PFSK-1 (cell line): ENCODE measurements at regions not wholly inside any gene's neighbourhood (a gene's known extent, or its start where the extent isn't known, plus 50 kb on each side); places are given as distances from the start of the nearest gene placed in this dataset.

Experiments used
- FOXP2 ChIP-seq: optimal IDR thresholded peaks from 2 replicates; pipeline ENCODE3; 2011; ENCODE audit warnings: borderline replicate concordance, control low read depth, inconsistent platforms; ENCODE audit not compliant: insufficient read depth; ENCODE audit errors: extremely low read length, extremely low read depth
- POLR2AphosphoS5 ChIP-seq: IDR thresholded peaks from 2 replicates; pipeline ENCODE4 v1.6.1; 2012; ENCODE audit warnings: low read depth, mild to moderate bottlenecking, control low read depth, low read length, moderate library complexity
- SIN3A ChIP-seq: IDR thresholded peaks from 2 replicates; pipeline ENCODE4 v1.6.1; 2012; ENCODE audit warnings: mild to moderate bottlenecking, low read length, moderate library complexity, borderline replicate concordance; ENCODE audit not compliant: insufficient read depth
- TAF1 ChIP-seq: IDR thresholded peaks from 2 replicates; pipeline ENCODE4 v1.6.1; 2012; ENCODE audit warnings: low read length, control low read depth, borderline replicate concordance; ENCODE audit not compliant: insufficient read depth
- TF ChIP-seq, protein P1 (sequence below), 2 experiments: IDR thresholded peaks; 2 replicates each; pipeline versions ENCODE4 v1.6.1 to v1.8.0; 2011 to 2012; ENCODE audit warnings: low read depth in 2 of 2, low read length in 2 of 2, control low read depth in 1 of 2, inconsistent platforms in 1 of 2, mild to moderate bottlenecking in 1 of 2, moderate library complexity in 1 of 2; ENCODE audit not compliant: insufficient read depth in 1 of 2

- TF ChIP-seq FOXP2 (no peak), POLR2AphosphoS5 (no peak), SIN3A (no peak), TAF1 (no peak)
- TF ChIP-seq, protein P1, sequence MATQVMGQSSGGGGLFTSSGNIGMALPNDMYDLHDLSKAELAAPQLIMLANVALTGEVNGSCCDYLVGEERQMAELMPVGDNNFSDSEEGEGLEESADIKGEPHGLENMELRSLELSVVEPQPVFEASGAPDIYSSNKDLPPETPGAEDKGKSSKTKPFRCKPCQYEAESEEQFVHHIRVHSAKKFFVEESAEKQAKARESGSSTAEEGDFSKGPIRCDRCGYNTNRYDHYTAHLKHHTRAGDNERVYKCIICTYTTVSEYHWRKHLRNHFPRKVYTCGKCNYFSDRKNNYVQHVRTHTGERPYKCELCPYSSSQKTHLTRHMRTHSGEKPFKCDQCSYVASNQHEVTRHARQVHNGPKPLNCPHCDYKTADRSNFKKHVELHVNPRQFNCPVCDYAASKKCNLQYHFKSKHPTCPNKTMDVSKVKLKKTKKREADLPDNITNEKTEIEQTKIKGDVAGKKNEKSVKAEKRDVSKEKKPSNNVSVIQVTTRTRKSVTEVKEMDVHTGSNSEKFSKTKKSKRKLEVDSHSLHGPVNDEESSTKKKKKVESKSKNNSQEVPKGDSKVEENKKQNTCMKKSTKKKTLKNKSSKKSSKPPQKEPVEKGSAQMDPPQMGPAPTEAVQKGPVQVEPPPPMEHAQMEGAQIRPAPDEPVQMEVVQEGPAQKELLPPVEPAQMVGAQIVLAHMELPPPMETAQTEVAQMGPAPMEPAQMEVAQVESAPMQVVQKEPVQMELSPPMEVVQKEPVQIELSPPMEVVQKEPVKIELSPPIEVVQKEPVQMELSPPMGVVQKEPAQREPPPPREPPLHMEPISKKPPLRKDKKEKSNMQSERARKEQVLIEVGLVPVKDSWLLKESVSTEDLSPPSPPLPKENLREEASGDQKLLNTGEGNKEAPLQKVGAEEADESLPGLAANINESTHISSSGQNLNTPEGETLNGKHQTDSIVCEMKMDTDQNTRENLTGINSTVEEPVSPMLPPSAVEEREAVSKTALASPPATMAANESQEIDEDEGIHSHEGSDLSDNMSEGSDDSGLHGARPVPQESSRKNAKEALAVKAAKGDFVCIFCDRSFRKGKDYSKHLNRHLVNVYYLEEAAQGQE (IDR thresholded peaks at IDR 0.05; ENCODE audit: insufficient read depth in 1 of 2, low read depth in 2 of 2, low read length in 2 of 2): no peak
Observed at GRCh38 chr4:128686810-128687209, 122.7 kb upstream of the JADE1 start.

DNA sequence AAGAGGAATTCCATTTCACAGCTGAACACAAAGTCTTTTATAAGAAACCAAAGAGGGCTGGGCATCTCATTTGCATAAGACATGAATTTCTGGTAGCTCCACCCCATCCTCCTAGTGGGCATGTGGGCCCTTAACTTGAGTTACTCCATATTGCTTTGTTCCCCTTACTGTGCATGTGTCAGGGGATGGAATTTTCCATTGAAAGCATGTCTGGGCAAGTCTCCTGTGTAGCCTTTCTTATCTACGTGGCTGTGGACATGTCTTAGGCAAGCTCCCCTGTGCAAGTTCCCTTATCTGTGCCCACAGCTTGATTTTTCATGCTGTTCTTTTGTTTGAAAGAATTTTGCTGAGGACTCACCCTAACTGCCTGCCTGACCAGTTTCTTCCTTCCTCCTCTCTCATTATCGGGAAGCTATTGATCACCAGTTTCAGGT lies 123.5 kb upstream of the JADE1 start:
- TF ChIP-seq FOXP2 (no peak), SIN3A (no peak), TAF1 (no peak), POLR2AphosphoS5 (no peak)
- TF ChIP-seq, protein P1 (IDR thresholded peaks at IDR 0.05; ENCODE audit: insufficient read depth in 1 of 2, low read depth in 2 of 2, low read length in 2 of 2): no peak

- TF ChIP-seq FOXP2: no peak
- TF ChIP-seq, protein P1 (IDR thresholded peaks at IDR 0.05; ENCODE audit: insufficient read depth in 1 of 2, low read depth in 2 of 2, low read length in 2 of 2): no peak
- no peak for TF ChIP-seq TAF1
- TF ChIP-seq SIN3A: no peak
- no peak for TF ChIP-seq POLR2AphosphoS5
Observed at GRCh38 chr4:128684016-128684415, 125.5 kb upstream of the JADE1 start.

DNA sequence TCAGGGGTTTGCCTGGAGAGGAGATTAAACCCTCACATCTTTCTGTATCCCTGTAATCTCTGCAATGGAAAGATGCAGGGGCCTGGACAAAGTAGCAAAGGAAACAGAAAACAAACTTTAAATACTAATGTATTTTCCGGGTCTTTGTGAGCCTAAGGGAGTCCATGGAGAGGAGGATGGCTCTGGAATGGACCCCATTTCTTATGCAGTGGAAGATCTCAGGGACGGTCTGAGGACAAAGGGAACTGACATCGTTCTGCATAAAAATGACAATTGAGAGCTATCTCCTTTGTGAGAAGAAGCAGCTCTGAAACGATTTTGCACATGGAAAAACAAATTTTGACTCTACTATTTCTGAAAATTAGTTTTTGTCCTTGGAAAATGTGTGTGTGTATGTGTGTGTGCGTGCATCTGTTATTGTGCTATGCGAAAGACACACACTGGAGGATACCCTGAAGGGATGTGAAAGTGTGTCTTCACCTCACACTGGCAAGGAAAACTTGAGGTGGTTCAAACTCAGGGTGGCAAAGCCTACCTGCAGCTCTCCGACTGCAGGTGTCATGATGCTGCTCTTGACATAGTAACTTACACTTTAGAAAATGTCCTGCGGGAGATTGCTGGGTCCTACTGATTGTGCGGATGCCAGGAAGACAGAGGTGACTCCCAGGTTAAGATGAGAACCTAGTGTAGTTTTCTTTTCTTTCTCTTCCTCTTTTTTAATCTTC lies 126.4 kb upstream of the JADE1 start:
- TF ChIP-seq POLR2AphosphoS5 (no peak), SIN3A (no peak), FOXP2 (no peak), TAF1 (no peak)
- TF ChIP-seq, protein P1 (IDR thresholded peaks at IDR 0.05; ENCODE audit: insufficient read depth in 1 of 2, low read depth in 2 of 2, low read length in 2 of 2): no peak

DNA sequence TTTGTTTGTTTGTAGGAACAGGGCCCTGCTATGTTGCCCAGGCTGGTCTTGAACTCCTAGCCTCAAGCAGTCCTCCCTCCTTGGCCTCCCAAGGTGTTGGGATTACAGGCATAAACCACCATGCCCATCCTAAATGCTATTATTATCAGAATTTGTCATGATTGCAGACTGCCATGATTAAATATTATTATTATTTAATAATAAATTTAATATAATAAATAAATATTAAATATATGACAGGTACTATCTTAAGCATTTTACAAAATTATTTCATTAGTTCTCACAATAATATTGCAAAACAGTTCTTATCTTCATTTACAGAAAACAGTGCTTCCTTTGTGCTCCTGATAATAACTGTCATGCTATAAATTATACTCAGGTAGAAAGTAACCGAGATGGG lies 133.4 kb upstream of the JADE1 start:
- no peak for TF ChIP-seq SIN3A
- no peak for TF ChIP-seq FOXP2
- TF ChIP-seq TAF1: no peak
